GM19239 (cell line): ENCODE measurements at regions not wholly inside any gene's neighbourhood (a gene's known extent, or its start where the extent isn't known, plus 50 kb on each side); places are given as distances from the start of the nearest gene placed in this dataset.

Experiments used
- DNase-seq: peaks from one replicate; pipeline ENCODE4 v3.0.0; 2011; ENCODE audit warnings: low spot score; ENCODE audit not compliant: insufficient read length
- FAIRE-seq: peaks from 2 replicates; lab custom pipeline; 2011; peaks lifted over from hg19 to GRCh38; lab: Jason Lieb, UNC

- no peak for DNase-seq
- no peak for FAIRE-seq
Observed at GRCh38 chr4:112975567-112976355, 73.7 kb upstream of the ANK2 start.

GRCh38 chr4:112978691-112979472 is 70.6 kb upstream of the ANK2 start:
- FAIRE-seq (no peak), DNase-seq (no peak)

GRCh38 chr4:112979881-112980421 is 69.5 kb upstream of the ANK2 start:
- FAIRE-seq: no peak
- DNase-seq: no peak

- FAIRE-seq: no peak
- no peak for DNase-seq
Observed at GRCh38 chr4:112982680-112983079, 66.8 kb upstream of the ANK2 start.

GRCh38 chr4:112994732-112995464 is 54.6 kb upstream of the ANK2 start:
- DNase-seq (no peak), FAIRE-seq (no peak)
